ENCODE measurements at regions not wholly inside any gene's neighbourhood (a gene's known extent, or its start where the extent isn't known, plus 50 kb on each side); places are given as distances from the start of the nearest gene placed in this dataset.

DNA sequence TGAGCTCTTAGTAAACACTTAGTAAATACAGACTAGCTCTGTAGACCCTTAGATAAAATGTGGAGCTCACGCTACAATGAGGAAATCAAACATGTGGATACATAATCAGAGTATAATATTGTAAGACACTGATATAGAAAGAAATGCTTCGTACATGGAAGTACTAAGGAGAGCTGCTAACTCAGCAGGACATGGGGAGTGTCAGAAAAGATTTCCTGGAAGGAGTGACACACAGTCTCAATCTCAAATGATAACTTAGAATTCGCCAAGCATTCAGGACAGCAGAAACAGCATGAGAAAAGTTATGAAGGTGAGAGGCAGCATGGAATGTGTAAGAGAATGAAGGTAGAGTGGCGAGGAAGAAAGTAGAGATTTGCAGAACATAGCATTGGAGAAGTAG lies 80.8 kb downstream of the ZNF622 start:
- no peak overlapping the region for H4K91ac ChIP-seq (replicated peaks; ENCODE audit: insufficient read length, low read length)
- H2BK120ac ChIP-seq (replicated peaks; ENCODE audit: low read depth, low read length) = no peak overlapping the region
- H2BK15ac ChIP-seq (ENCODE audit: low read length) = no peak overlapping the region
- H3K9me3 ChIP-seq (ENCODE audit: insufficient read depth in 2 of 2, low read depth in 1 of 2, low read length in 1 of 2) = no peaks in the 10 kb centered on the region
- FAIRE-seq (no peak), DNase-seq (ENCODE audit: low read depth in 1 of 2, low spot score in 2 of 2) (no peak)
- H3K4me1 ChIP-seq (replicated peaks in 1 of 4; ENCODE audit: control insufficient read depth in 3 of 4, insufficient read depth in 4 of 4, low read length in 3 of 4) = no peaks in the 10 kb centered on the region
- no peak overlapping the region for H3K4me2 ChIP-seq (ENCODE audit: insufficient read depth in 1 of 2, low read depth in 2 of 2, low read length in 2 of 2)
- no peaks in the 10 kb centered on the region; the same call in 1 of the 2 replicates for H3K23me2 ChIP-seq (ENCODE audit: low read depth, low read length)
- WGBS, 2 experiments (ENCODE audit: extremely low coverage in 1 of 2, insufficient coverage in 1 of 2, insufficient read length in 1 of 2, insufficient replicate concordance in 2 of 2, low coverage in 1 of 2, low lambda C conversion rate in 2 of 2, missing lambda C conversion rate in 1 of 2) = 86 to 100% methylated on average over 1 to 4 of the region's 4 CpGs
- H2BK20ac ChIP-seq (ENCODE audit: low read length) = no peak overlapping the region
- ChIA-PET CTCF (ENCODE audit: partially characterized antibody) (interaction anchor here (0.6 to 1.1 kb wide), 3 partner anchors 11 to 280 kb away, joined by 3 read pairs; no protein-coding TSS in a partner anchor), POLR2A (ENCODE audit: partially characterized antibody) (no interaction called here)
- no peak overlapping the region for H3K27ac ChIP-seq (ENCODE audit: low read depth, low read length)
- no peaks in the 10 kb centered on the region for H3K79me1 ChIP-seq (ENCODE audit: low read depth, low read length)
- H2BK12ac ChIP-seq (ENCODE audit: low read depth, low read length) = no peak overlapping the region
- H3K4ac ChIP-seq (replicated peaks; ENCODE audit: insufficient read length, low read depth, low read length) = no peak overlapping the region
- H4K8ac ChIP-seq (ENCODE audit: extremely low read depth, insufficient read depth, low read length) = no peak overlapping the region
- no peaks in the 10 kb centered on the region for H3K79me2 ChIP-seq (ENCODE audit: control insufficient read depth in 1 of 2, insufficient read depth in 2 of 2, low read length in 2 of 2)
- H3K4me3 ChIP-seq (ENCODE audit: extremely low read depth in 1 of 4, insufficient read depth in 2 of 4, low read depth in 3 of 4, low read length in 4 of 4) = no peak overlapping the region
- no peak overlapping the region for H4K5ac ChIP-seq (ENCODE audit: insufficient read length, low read depth, low read length)
- TF ChIP-seq NRF1 (IDR thresholded peaks at IDR 0.05; ENCODE audit: low read depth, low read length) (no peak), ASH2L (IDR thresholded peaks at IDR 0.05; ENCODE audit: low read length) (no peak), JUN (IDR thresholded peaks at IDR 0.05; ENCODE audit: low read depth, low read length) (no peak), KDM1A (IDR thresholded peaks at IDR 0.05; ENCODE audit: borderline replicate concordance, low read length) (no peak), BACH1 (IDR thresholded peaks at IDR 0.05; ENCODE audit: low read length) (no peak)
- no peaks in the 10 kb centered on the region for H3K36me3 ChIP-seq (ENCODE audit: control insufficient read depth in 2 of 4, insufficient read depth in 4 of 4, low read length in 3 of 4)
- H2AFZ ChIP-seq (ENCODE audit: low read length) = no peak overlapping the region
- no peak overlapping the region for H3K18ac ChIP-seq (ENCODE audit: extremely low read depth, low read length)
- no peak overlapping the region for H3K56ac ChIP-seq (replicated peaks; ENCODE audit: insufficient read length, low read depth, low read length)
- H3K27me3 ChIP-seq (replicated peaks in 1 of 4; ENCODE audit: control insufficient read depth in 3 of 4, extremely low read depth in 1 of 4, insufficient read depth in 3 of 4, low read length in 3 of 4) = no peaks in the 10 kb centered on the region
- no peaks in the 10 kb centered on the region for H4K20me1 ChIP-seq (replicated peaks in 1 of 2; ENCODE audit: control insufficient read depth in 1 of 2, insufficient read depth in 2 of 2, low read length in 2 of 2)
- H2AK5ac ChIP-seq (ENCODE audit: low read depth, low read length) = no peak overlapping the region
- no peak overlapping the region for H3K14ac ChIP-seq (ENCODE audit: insufficient read length)
- no peak overlapping the region for H2BK5ac ChIP-seq (ENCODE audit: low read depth, low read length)
- H3K9ac ChIP-seq (replicated peaks in 1 of 4; ENCODE audit: extremely low read depth in 1 of 4, low read depth in 3 of 4, low read length in 3 of 4) = no peak overlapping the region
- H3K23ac ChIP-seq (ENCODE audit: insufficient read length) = no peak overlapping the region
